ENCODE measurements at regions not wholly inside any gene's neighbourhood (a gene's known extent, or its start where the extent isn't known, plus 50 kb on each side); places are given as distances from the start of the nearest gene placed in this dataset.

DNA sequence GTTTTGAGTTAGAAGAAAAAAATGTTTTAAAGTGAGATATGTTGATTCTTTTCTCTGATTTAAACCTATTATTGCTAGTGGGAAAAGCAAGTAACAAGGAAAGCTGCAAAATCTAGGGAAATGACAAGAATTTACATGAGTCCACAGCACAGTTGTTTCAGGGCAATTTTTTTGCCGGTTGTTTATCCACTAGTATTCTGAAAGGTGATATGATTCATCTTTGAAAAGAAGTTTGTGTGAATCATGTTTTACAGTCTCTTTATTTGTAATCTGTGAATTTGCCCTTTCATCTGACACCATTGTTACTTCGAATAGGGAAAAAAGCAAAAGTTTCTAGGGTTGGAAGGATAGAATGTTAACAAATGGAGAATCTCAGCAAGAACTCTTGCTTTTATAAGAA lies 894.7 kb downstream of the OTOL1 start:
- Histone ChIP-seq H3K9me3 (replicated peaks in 1 of 2; ENCODE audit: control insufficient read depth in 1 of 2, insufficient read depth in 1 of 2, low read length in 2 of 2) (no peaks in the 10 kb centered on the region), H4K20me1 (ENCODE audit: insufficient read depth, low read length) (no peaks in the 10 kb centered on the region), H3K4me1 (ENCODE audit: control insufficient read depth in 1 of 2, insufficient read depth in 2 of 2, low read length in 2 of 2) (no peaks in the 10 kb centered on the region), H3K79me2 (ENCODE audit: insufficient read depth, low read length) (no peaks in the 10 kb centered on the region), H3K9ac (ENCODE audit: insufficient read depth, low read length, poor library complexity, severe bottlenecking) (no peak overlapping the region), H3K27me3 (ENCODE audit: control insufficient read depth in 2 of 2, insufficient read depth in 2 of 2, low read length in 2 of 2) (no peaks in the 10 kb centered on the region), H3K27ac (ENCODE audit: low read depth in 1 of 2, low read length in 2 of 2) (no peak overlapping the region), H2AFZ (ENCODE audit: insufficient read depth, low read depth, low read length, poor library complexity, severe bottlenecking) (no peak overlapping the region), H3K4me3 (replicated peaks in 1 of 3; ENCODE audit: low read depth in 2 of 3, low read length in 3 of 3) (no peak overlapping the region), H3K36me3 (replicated peaks in 1 of 2; ENCODE audit: control insufficient read depth in 1 of 2, insufficient read depth in 2 of 2, low read length in 2 of 2) (no peaks in the 10 kb centered on the region), H3K4me2 (replicated peaks; ENCODE audit: extremely low read depth, low read length, poor library complexity, severe bottlenecking) (no peak overlapping the region)
- TF ChIP-seq, protein P1, sequence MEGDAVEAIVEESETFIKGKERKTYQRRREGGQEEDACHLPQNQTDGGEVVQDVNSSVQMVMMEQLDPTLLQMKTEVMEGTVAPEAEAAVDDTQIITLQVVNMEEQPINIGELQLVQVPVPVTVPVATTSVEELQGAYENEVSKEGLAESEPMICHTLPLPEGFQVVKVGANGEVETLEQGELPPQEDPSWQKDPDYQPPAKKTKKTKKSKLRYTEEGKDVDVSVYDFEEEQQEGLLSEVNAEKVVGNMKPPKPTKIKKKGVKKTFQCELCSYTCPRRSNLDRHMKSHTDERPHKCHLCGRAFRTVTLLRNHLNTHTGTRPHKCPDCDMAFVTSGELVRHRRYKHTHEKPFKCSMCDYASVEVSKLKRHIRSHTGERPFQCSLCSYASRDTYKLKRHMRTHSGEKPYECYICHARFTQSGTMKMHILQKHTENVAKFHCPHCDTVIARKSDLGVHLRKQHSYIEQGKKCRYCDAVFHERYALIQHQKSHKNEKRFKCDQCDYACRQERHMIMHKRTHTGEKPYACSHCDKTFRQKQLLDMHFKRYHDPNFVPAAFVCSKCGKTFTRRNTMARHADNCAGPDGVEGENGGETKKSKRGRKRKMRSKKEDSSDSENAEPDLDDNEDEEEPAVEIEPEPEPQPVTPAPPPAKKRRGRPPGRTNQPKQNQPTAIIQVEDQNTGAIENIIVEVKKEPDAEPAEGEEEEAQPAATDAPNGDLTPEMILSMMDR (IDR thresholded peaks at IDR 0.05), result no peak
- Mint-ChIP-seq H3K36me3 (no peaks in the 10 kb centered on the region), H3K4me3 (no peak overlapping the region), H3K27me3 (ENCODE audit: low read depth in 3 of 3) (no peaks in the 10 kb centered on the region), H3K9me3 (peaks cover 0 to 4% (median 2%) of the 10 kb centered on the region in 7 donors), H3K4me1 (no peaks in the 10 kb centered on the region), H3K27ac (no peak overlapping the region)
- WGBS (ENCODE audit: insufficient coverage), result no CpG with 5 or more reads among the region's 2 CpGs
- intact Hi-C loops (cut with micrococcal nuclease), result no loop called here
- DNase-seq, result no peak

DNA sequence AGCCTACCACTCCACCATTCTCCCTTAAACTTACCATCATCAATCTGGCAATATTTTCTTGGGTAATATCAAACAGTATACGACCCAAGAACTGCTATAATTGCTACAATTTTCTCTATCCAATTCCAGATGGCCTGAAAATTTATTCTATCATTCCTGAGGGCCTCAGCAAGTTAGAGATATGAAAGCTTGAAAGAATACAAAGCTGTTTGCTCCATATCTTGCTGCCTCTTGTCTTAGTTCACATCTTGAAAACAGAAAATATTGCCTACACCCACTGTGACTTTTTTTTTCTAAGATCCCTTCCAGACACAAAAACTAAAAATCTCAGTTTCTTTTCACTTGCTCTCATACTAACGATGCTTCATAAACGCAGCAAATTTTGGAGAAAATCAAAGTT lies 898.9 kb downstream of the OTOL1 start:
- Histone ChIP-seq H3K79me2 (ENCODE audit: insufficient read depth, low read length) (no peaks in the 10 kb centered on the region), H2AFZ (ENCODE audit: insufficient read depth, low read depth, low read length, poor library complexity, severe bottlenecking) (no peak overlapping the region), H3K4me1 (ENCODE audit: control insufficient read depth in 1 of 2, insufficient read depth in 2 of 2, low read length in 2 of 2) (no peaks in the 10 kb centered on the region), H3K4me3 (replicated peaks in 1 of 3; ENCODE audit: low read depth in 2 of 3, low read length in 3 of 3) (no peak overlapping the region), H3K27me3 (ENCODE audit: control insufficient read depth in 2 of 2, insufficient read depth in 2 of 2, low read length in 2 of 2) (no peaks in the 10 kb centered on the region), H3K27ac (ENCODE audit: low read depth in 1 of 2, low read length in 2 of 2) (no peak overlapping the region), H3K36me3 (replicated peaks in 1 of 2; ENCODE audit: control insufficient read depth in 1 of 2, insufficient read depth in 2 of 2, low read length in 2 of 2) (no peaks in the 10 kb centered on the region), H3K4me2 (replicated peaks; ENCODE audit: extremely low read depth, low read length, poor library complexity, severe bottlenecking) (no peak overlapping the region), H3K9me3 (replicated peaks in 1 of 2; ENCODE audit: control insufficient read depth in 1 of 2, insufficient read depth in 1 of 2, low read length in 2 of 2) (no peaks in the 10 kb centered on the region), H3K9ac (ENCODE audit: insufficient read depth, low read length, poor library complexity, severe bottlenecking) (no peak overlapping the region), H4K20me1 (ENCODE audit: insufficient read depth, low read length) (no peaks in the 10 kb centered on the region)
- no CpG with 5 or more reads among the region's 3 CpGs for WGBS (ENCODE audit: insufficient coverage)
- H3K4me3 Mint-ChIP-seq, result no peak overlapping the region
- TF ChIP-seq, protein P1 (IDR thresholded peaks at IDR 0.05), result no peak
- no peak for DNase-seq
- H3K9me3 Mint-ChIP-seq, result peaks cover 0 to 4% (median 2%) of the 10 kb centered on the region in 7 donors
- no peaks in the 10 kb centered on the region for H3K27me3 Mint-ChIP-seq (ENCODE audit: low read depth in 3 of 3)
- H3K36me3 Mint-ChIP-seq, result no peaks in the 10 kb centered on the region
- no peaks in the 10 kb centered on the region for H3K4me1 Mint-ChIP-seq
- intact Hi-C loops (cut with micrococcal nuclease), result no loop called here
- H3K27ac Mint-ChIP-seq, result no peak overlapping the region

Measured in CD14-positive monocyte (primary cell).